ENCODE measurements at regions not wholly inside any gene's neighbourhood (a gene's known extent, or its start where the extent isn't known, plus 50 kb on each side); places are given as distances from the start of the nearest gene placed in this dataset.

DNA sequence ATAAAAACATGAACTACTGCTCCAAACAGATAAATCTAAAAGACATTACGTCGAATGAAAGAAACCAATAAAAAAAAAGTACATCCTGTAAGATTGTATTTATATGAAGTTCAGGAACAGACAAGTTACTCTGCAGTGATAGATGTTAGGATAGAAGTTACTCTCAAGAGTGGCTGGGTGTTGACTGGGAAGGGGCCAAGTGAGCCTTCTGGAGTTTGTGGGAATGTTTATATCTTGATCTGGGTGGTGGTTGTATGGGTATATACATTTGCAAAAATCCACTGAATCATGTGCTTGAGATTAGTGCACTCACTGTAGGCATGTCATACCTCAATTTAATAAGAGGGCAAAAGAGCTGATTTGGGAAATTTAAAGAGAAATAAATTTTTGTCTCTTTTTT is 485.8 kb downstream of the ARHGEF28 start:
- Histone ChIP-seq H3K4me1 (no peaks in the 10 kb centered on the region), H4K20me1 (ENCODE audit: low read depth) (no peaks in the 10 kb centered on the region), H3K9me3 (ENCODE audit: low read depth) (no peaks in the 10 kb centered on the region), H3K4me2 (no peak overlapping the region), H2AFZ (replicated peaks) (no peak overlapping the region), H3K79me2 (ENCODE audit: low read depth) (no peaks in the 10 kb centered on the region), H3K27me3 (no peaks in the 10 kb centered on the region), H3K27ac (no peak overlapping the region), H3K4me3 (no peak overlapping the region), H3K36me3 (no peaks in the 10 kb centered on the region), H3F3A (ENCODE audit: low read depth) (no peaks in the 10 kb centered on the region), H3K9ac (no peak overlapping the region)
- Mint-ChIP-seq H3K27me3 (ENCODE audit: insufficient read depth, low read depth) (peaks cover 4% of the 10 kb centered on the region), H3K36me3 (no peaks in the 10 kb centered on the region), H3K4me3 (no peak overlapping the region), H3K4me1 (peaks cover 3% of the 10 kb centered on the region), H3K27ac (no peak overlapping the region), H3K9me3 (no peaks in the 10 kb centered on the region)
- no peak for TF ChIP-seq EZH2 (IDR thresholded peaks at IDR 0.05)
- TF ChIP-seq, protein P1, sequence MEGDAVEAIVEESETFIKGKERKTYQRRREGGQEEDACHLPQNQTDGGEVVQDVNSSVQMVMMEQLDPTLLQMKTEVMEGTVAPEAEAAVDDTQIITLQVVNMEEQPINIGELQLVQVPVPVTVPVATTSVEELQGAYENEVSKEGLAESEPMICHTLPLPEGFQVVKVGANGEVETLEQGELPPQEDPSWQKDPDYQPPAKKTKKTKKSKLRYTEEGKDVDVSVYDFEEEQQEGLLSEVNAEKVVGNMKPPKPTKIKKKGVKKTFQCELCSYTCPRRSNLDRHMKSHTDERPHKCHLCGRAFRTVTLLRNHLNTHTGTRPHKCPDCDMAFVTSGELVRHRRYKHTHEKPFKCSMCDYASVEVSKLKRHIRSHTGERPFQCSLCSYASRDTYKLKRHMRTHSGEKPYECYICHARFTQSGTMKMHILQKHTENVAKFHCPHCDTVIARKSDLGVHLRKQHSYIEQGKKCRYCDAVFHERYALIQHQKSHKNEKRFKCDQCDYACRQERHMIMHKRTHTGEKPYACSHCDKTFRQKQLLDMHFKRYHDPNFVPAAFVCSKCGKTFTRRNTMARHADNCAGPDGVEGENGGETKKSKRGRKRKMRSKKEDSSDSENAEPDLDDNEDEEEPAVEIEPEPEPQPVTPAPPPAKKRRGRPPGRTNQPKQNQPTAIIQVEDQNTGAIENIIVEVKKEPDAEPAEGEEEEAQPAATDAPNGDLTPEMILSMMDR (IDR thresholded peaks at IDR 0.05): no peak
- TF ChIP-seq EZH2phosphoT487 (IDR thresholded peaks at IDR 0.05): no peak
- no peak for DNase-seq (ENCODE audit: low spot score)

DNA sequence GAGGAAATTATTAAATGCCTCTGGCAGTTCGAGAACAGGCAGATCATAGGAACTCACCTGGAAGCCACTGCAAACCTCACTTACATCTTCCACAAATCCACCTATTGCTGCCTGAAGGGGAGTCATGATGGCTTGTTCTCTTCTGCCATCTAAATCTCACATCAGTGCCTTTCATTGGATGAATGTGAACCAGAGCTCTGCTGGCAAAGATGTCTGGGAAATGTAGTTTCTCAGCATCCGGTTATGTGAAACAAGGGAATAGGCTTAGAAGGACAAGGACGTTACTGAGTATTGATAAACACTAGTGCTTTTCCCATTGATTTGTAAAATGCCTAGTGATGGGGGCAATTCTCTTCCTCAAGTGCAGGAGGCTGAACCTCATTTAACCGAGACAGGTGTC is 483.3 kb downstream of the ARHGEF28 start:
- no peaks in the 10 kb centered on the region for H3K4me1 ChIP-seq
- H4K20me1 ChIP-seq (ENCODE audit: low read depth): no peaks in the 10 kb centered on the region
- no peaks in the 10 kb centered on the region for H3K79me2 ChIP-seq (ENCODE audit: low read depth)
- H3K9me3 Mint-ChIP-seq: no peaks in the 10 kb centered on the region
- H3K9ac ChIP-seq: no peak overlapping the region
- H3K36me3 ChIP-seq: no peaks in the 10 kb centered on the region
- no peaks in the 10 kb centered on the region for H3K27me3 ChIP-seq
- DNase-seq (ENCODE audit: low spot score): peak; percentile 30
- H3K27ac Mint-ChIP-seq: no peak overlapping the region
- H2AFZ ChIP-seq (replicated peaks): peak overlapping the region; percentile 88
- no peak overlapping the region for H3K4me2 ChIP-seq
- TF ChIP-seq EZH2 (IDR thresholded peaks at IDR 0.05) (no peak), EZH2phosphoT487 (IDR thresholded peaks at IDR 0.05) (no peak)
- TF ChIP-seq, protein P1 (IDR thresholded peaks at IDR 0.05): no peak
- H3F3A ChIP-seq (ENCODE audit: low read depth): no peaks in the 10 kb centered on the region
- H3K4me3 ChIP-seq: no peak overlapping the region
- H3K27me3 Mint-ChIP-seq (ENCODE audit: insufficient read depth, low read depth): peaks cover 2% of the 10 kb centered on the region
- H3K4me3 Mint-ChIP-seq: no peak overlapping the region
- no peaks in the 10 kb centered on the region for H3K9me3 ChIP-seq (ENCODE audit: low read depth)
- H3K27ac ChIP-seq: no peak overlapping the region
- H3K4me1 Mint-ChIP-seq: no peaks in the 10 kb centered on the region
- no peaks in the 10 kb centered on the region for H3K36me3 Mint-ChIP-seq

DNA sequence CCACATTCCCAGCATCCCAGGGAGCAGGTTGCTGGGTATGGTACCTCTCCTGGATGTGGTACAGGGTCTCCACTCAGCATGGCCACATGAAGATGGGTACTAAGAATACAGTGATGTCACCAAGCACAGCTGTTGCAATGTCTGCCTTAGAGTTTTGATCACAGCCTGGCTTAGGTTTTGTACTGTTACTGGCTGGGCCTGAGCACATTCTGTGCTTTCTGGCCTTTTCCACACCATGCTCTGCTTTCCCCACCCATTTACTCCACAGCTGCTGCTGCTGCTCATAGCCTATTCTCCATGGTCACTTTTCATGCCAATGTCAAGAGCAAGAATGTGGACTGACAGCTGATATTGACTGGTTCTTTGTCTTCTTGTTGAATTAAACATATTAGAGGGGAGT is 481.9 kb downstream of the ARHGEF28 start:
- Mint-ChIP-seq H3K27ac (no peak overlapping the region), H3K4me3 (no peak overlapping the region), H3K4me1 (no peaks in the 10 kb centered on the region), H3K36me3 (no peaks in the 10 kb centered on the region), H3K27me3 (ENCODE audit: insufficient read depth, low read depth) (peaks cover 2% of the 10 kb centered on the region), H3K9me3 (no peaks in the 10 kb centered on the region)
- Histone ChIP-seq H3K4me1 (no peaks in the 10 kb centered on the region), H4K20me1 (ENCODE audit: low read depth) (no peaks in the 10 kb centered on the region), H3K79me2 (ENCODE audit: low read depth) (no peaks in the 10 kb centered on the region), H3K9me3 (ENCODE audit: low read depth) (no peaks in the 10 kb centered on the region), H3K36me3 (no peaks in the 10 kb centered on the region), H3K4me2 (no peak overlapping the region), H3K27me3 (no peaks in the 10 kb centered on the region), H3K9ac (no peak overlapping the region), H3F3A (ENCODE audit: low read depth) (no peaks in the 10 kb centered on the region), H3K27ac (no peak overlapping the region), H2AFZ (replicated peaks) (no peak overlapping the region), H3K4me3 (no peak overlapping the region)
- TF ChIP-seq EZH2phosphoT487 (IDR thresholded peaks at IDR 0.05) (no peak), EZH2 (IDR thresholded peaks at IDR 0.05) (no peak)
- TF ChIP-seq, protein P1 (IDR thresholded peaks at IDR 0.05): no peak
- DNase-seq (ENCODE audit: low spot score): no peak
